IPS-15b (cell line): ENCODE measurements at regions not wholly inside any gene's neighbourhood (a gene's known extent, or its start where the extent isn't known, plus 50 kb on each side); places are given as distances from the start of the nearest gene placed in this dataset.
"Not testable (repeated sequence)": the region's sequence is repeated elsewhere in the genome, so short reads cannot be mapped to it uniquely, and the experiment has no call there.

Experiments
- H3K27me3 ChIP-seq: one replicate; pipeline ENCODE4 v1.6.1; 2013; ENCODE audit warnings: low read length; ENCODE audit not compliant: control insufficient read depth, insufficient read depth
- H3K36me3 ChIP-seq: one replicate; pipeline ENCODE4 v1.6.1; 2013; ENCODE audit warnings: low read length; ENCODE audit not compliant: control insufficient read depth, insufficient read depth
- H3K4me1 ChIP-seq: one replicate; pipeline ENCODE4 v1.6.1; 2013; ENCODE audit warnings: mild to moderate bottlenecking, low read length; ENCODE audit not compliant: control insufficient read depth, insufficient read depth
- H3K4me3 ChIP-seq: one replicate; pipeline ENCODE4 v1.5.1; 2013; ENCODE audit warnings: low read depth, low read length
- H3K9ac ChIP-seq: one replicate; pipeline ENCODE4 v1.6.1; 2013; ENCODE audit warnings: low read depth, mild to moderate bottlenecking, low read length
- H3K9me3 ChIP-seq: one replicate; pipeline ENCODE4 v1.6.1; 2013; ENCODE audit warnings: mild to moderate bottlenecking, low read length; ENCODE audit not compliant: control insufficient read depth, insufficient read depth

GRCh38 chr10:33920351-33920750, 585.9 kb upstream of the NRP1 start:
- H3K9ac ChIP-seq, result no peak overlapping the region
- no peaks in the 10 kb centered on the region for H3K4me1 ChIP-seq
- H3K36me3 ChIP-seq, result no peaks in the 10 kb centered on the region
- H3K27me3 ChIP-seq, result no peaks in the 10 kb centered on the region
- H3K4me3 ChIP-seq, result no peak overlapping the region
- no peaks in the 10 kb centered on the region for H3K9me3 ChIP-seq

- Histone ChIP-seq H3K4me3 (no peak overlapping the region), H3K4me1 (no peaks in the 10 kb centered on the region), H3K9ac (no peak overlapping the region), H3K9me3 (no peaks in the 10 kb centered on the region), H3K36me3 (no peaks in the 10 kb centered on the region), H3K27me3 (no peaks in the 10 kb centered on the region)
Observed at GRCh38 chr10:33919244-33919643, 584.8 kb upstream of the NRP1 start.

GRCh38 chr10:33917069-33917780, 582.8 kb upstream of the NRP1 start:
- H3K27me3 ChIP-seq, result no peaks in the 10 kb centered on the region
- no peaks in the 10 kb centered on the region for H3K4me1 ChIP-seq
- no peak overlapping the region for H3K9ac ChIP-seq
- no peaks in the 10 kb centered on the region for H3K36me3 ChIP-seq
- H3K9me3 ChIP-seq, result no peaks in the 10 kb centered on the region
- no peak overlapping the region for H3K4me3 ChIP-seq

GRCh38 chr10:33914746-33915145, 580.3 kb upstream of the NRP1 start:
- Histone ChIP-seq H3K27me3 (no peaks in the 10 kb centered on the region), H3K9me3 (no peaks in the 10 kb centered on the region), H3K36me3 (no peaks in the 10 kb centered on the region), H3K4me1 (no peaks in the 10 kb centered on the region), H3K9ac (no peak overlapping the region), H3K4me3 (no peak overlapping the region)

GRCh38 chr10:33913194-33913593, 578.7 kb upstream of the NRP1 start:
- Histone ChIP-seq H3K9me3 (no peaks in the 10 kb centered on the region), H3K36me3 (no peaks in the 10 kb centered on the region), H3K27me3 (no peaks in the 10 kb centered on the region), H3K9ac (no peak overlapping the region), H3K4me3 (no peak overlapping the region), H3K4me1 (no peaks in the 10 kb centered on the region)

GRCh38 chr10:33909476-33909875, 575.0 kb upstream of the NRP1 start:
- H3K4me3 ChIP-seq, H3K9ac ChIP-seq, H3K9me3 ChIP-seq, H3K4me1 ChIP-seq, H3K36me3 ChIP-seq, H3K27me3 ChIP-seq: not testable (repeated sequence)

- no peaks in the 10 kb centered on the region for H3K9me3 ChIP-seq
- H3K9ac ChIP-seq, result no peak overlapping the region
- no peaks in the 10 kb centered on the region for H3K27me3 ChIP-seq
- H3K4me1 ChIP-seq, result no peaks in the 10 kb centered on the region
- no peak overlapping the region for H3K4me3 ChIP-seq
- H3K36me3 ChIP-seq, result no peaks in the 10 kb centered on the region
Observed at GRCh38 chr10:33901166-33901565, 566.7 kb upstream of the NRP1 start.

GRCh38 chr10:33900596-33900995, 566.1 kb upstream of the NRP1 start:
- Histone ChIP-seq H3K9ac (no peak overlapping the region), H3K9me3 (no peaks in the 10 kb centered on the region), H3K36me3 (no peaks in the 10 kb centered on the region), H3K4me1 (no peaks in the 10 kb centered on the region), H3K27me3 (no peaks in the 10 kb centered on the region), H3K4me3 (no peak overlapping the region)

GRCh38 chr10:33899578-33900531, 565.4 kb upstream of the NRP1 start:
- Histone ChIP-seq H3K9me3 (no peaks in the 10 kb centered on the region), H3K4me3 (no peak overlapping the region), H3K27me3 (no peaks in the 10 kb centered on the region), H3K36me3 (no peaks in the 10 kb centered on the region), H3K9ac (no peak overlapping the region), H3K4me1 (no peaks in the 10 kb centered on the region)

GRCh38 chr10:33897291-33897752, 562.9 kb upstream of the NRP1 start:
- Histone ChIP-seq H3K27me3 (no peaks in the 10 kb centered on the region), H3K4me3 (no peak overlapping the region), H3K9me3 (no peaks in the 10 kb centered on the region), H3K36me3 (no peaks in the 10 kb centered on the region), H3K9ac (no peak overlapping the region), H3K4me1 (no peaks in the 10 kb centered on the region)

GRCh38 chr10:33893506-33893905, 559.0 kb upstream of the NRP1 start:
- Histone ChIP-seq H3K9ac (no peak overlapping the region), H3K9me3 (no peaks in the 10 kb centered on the region), H3K4me3 (no peak overlapping the region), H3K27me3 (no peaks in the 10 kb centered on the region), H3K36me3 (no peaks in the 10 kb centered on the region), H3K4me1 (no peaks in the 10 kb centered on the region)

- no peak overlapping the region for H3K4me3 ChIP-seq
- H3K36me3 ChIP-seq, result no peaks in the 10 kb centered on the region
- no peaks in the 10 kb centered on the region for H3K4me1 ChIP-seq
- no peak overlapping the region for H3K9ac ChIP-seq
- H3K9me3 ChIP-seq, result no peaks in the 10 kb centered on the region
- no peaks in the 10 kb centered on the region for H3K27me3 ChIP-seq
Observed at GRCh38 chr10:33889371-33889770, 554.9 kb upstream of the NRP1 start.
